ENCODE measurements at regions not wholly inside any gene's neighbourhood (a gene's known extent, or its start where the extent isn't known, plus 50 kb on each side); places are given as distances from the start of the nearest gene placed in this dataset.

- no peaks in the 10 kb centered on the region for H3K9me3 ChIP-seq (ENCODE audit: control insufficient read depth, insufficient read depth, low read depth, low read length)
- H2AFZ ChIP-seq (ENCODE audit: low read length): no peak overlapping the region
- H3K4me2 ChIP-seq (ENCODE audit: extremely low read depth, insufficient read depth, low read length): no peak overlapping the region
- H4K20me1 ChIP-seq (ENCODE audit: control insufficient read depth, extremely low read depth, insufficient read depth, low read length): no peaks in the 10 kb centered on the region
- peaks cover 30% of the 10 kb centered on the region for H3K79me2 ChIP-seq (ENCODE audit: control insufficient read depth, insufficient read depth, low read length)
- no peak overlapping the region for H3K4me3 ChIP-seq (replicated peaks in 1 of 4; ENCODE audit: control extremely low read depth in 1 of 4, insufficient read depth in 1 of 4, low read depth in 3 of 4, low read length in 4 of 4)
- no peaks in the 10 kb centered on the region for H3K27me3 ChIP-seq (ENCODE audit: control insufficient read depth, insufficient read depth, low read length)
- no peak overlapping the region for H3K9ac ChIP-seq (ENCODE audit: insufficient read depth, low read length)
- TF ChIP-seq CTCF (conservative IDR thresholded peaks at IDR 0.05 in 1 of 2, IDR thresholded peaks at IDR 0.05 in 1 of 2; ENCODE audit: low read depth in 1 of 2, low read length in 2 of 2): no peak
- no peak for TF ChIP-seq EZH2 (IDR thresholded peaks at IDR 0.05; ENCODE audit: low read length, missing control alignments)
- H3K27ac ChIP-seq (ENCODE audit: insufficient read depth, low read length): no peak overlapping the region
- DNase-seq (ENCODE audit: low read depth in 2 of 2): no peak
- H3K36me3 ChIP-seq (ENCODE audit: control insufficient read depth, insufficient read depth, low read length): no peaks in the 10 kb centered on the region
- no peaks in the 10 kb centered on the region for H3K4me1 ChIP-seq (ENCODE audit: control insufficient read depth, extremely low read depth, insufficient read depth, low read length)
Observed at GRCh38 chr11:8790968-8791367, 108.4 kb downstream of the RPL27A start.

- Histone ChIP-seq H3K27me3 (ENCODE audit: control insufficient read depth, insufficient read depth, low read length) (no peaks in the 10 kb centered on the region), H3K27ac (ENCODE audit: insufficient read depth, low read length) (no peak overlapping the region), H3K4me3 (replicated peaks in 1 of 4; ENCODE audit: control extremely low read depth in 1 of 4, insufficient read depth in 1 of 4, low read depth in 3 of 4, low read length in 4 of 4) (no peak overlapping the region), H3K4me1 (ENCODE audit: control insufficient read depth, extremely low read depth, insufficient read depth, low read length) (no peaks in the 10 kb centered on the region), H3K4me2 (ENCODE audit: extremely low read depth, insufficient read depth, low read length) (no peak overlapping the region), H4K20me1 (ENCODE audit: control insufficient read depth, extremely low read depth, insufficient read depth, low read length) (no peaks in the 10 kb centered on the region), H3K9ac (ENCODE audit: insufficient read depth, low read length) (no peak overlapping the region), H3K36me3 (ENCODE audit: control insufficient read depth, insufficient read depth, low read length) (no peaks in the 10 kb centered on the region), H3K9me3 (ENCODE audit: control insufficient read depth, insufficient read depth, low read depth, low read length) (no peaks in the 10 kb centered on the region), H2AFZ (ENCODE audit: low read length) (no peak overlapping the region), H3K79me2 (ENCODE audit: control insufficient read depth, insufficient read depth, low read length) (peaks cover 25% of the 10 kb centered on the region)
- no peak for TF ChIP-seq CTCF (conservative IDR thresholded peaks at IDR 0.05 in 1 of 2, IDR thresholded peaks at IDR 0.05 in 1 of 2; ENCODE audit: low read depth in 1 of 2, low read length in 2 of 2)
- no peak for TF ChIP-seq EZH2 (IDR thresholded peaks at IDR 0.05; ENCODE audit: low read length, missing control alignments)
- DNase-seq (ENCODE audit: low read depth in 2 of 2): peak in 1 of 2 donors; percentile 62
Observed at GRCh38 chr11:8792710-8793109, 110.1 kb downstream of the RPL27A start.

GRCh38 chr11:8793114-8793777, 110.7 kb downstream of the RPL27A start:
- no peak for TF ChIP-seq EZH2 (IDR thresholded peaks at IDR 0.05; ENCODE audit: low read length, missing control alignments)
- no peak for TF ChIP-seq CTCF (conservative IDR thresholded peaks at IDR 0.05 in 1 of 2, IDR thresholded peaks at IDR 0.05 in 1 of 2; ENCODE audit: low read depth in 1 of 2, low read length in 2 of 2)

More at GRCh38 chr11:8793114-8793777, 110.7 kb downstream of the RPL27A start:
- Histone ChIP-seq H3K4me3 (replicated peaks in 1 of 4; ENCODE audit: control extremely low read depth in 1 of 4, insufficient read depth in 1 of 4, low read depth in 3 of 4, low read length in 4 of 4) (no peak overlapping the region), H3K79me2 (ENCODE audit: control insufficient read depth, insufficient read depth, low read length) (peaks cover 20% of the 10 kb centered on the region), H3K36me3 (ENCODE audit: control insufficient read depth, insufficient read depth, low read length) (no peaks in the 10 kb centered on the region), H3K9me3 (ENCODE audit: control insufficient read depth, insufficient read depth, low read depth, low read length) (no peaks in the 10 kb centered on the region), H2AFZ (ENCODE audit: low read length) (no peak overlapping the region), H3K9ac (ENCODE audit: insufficient read depth, low read length) (no peak overlapping the region), H3K4me2 (ENCODE audit: extremely low read depth, insufficient read depth, low read length) (no peak overlapping the region), H3K27ac (ENCODE audit: insufficient read depth, low read length) (no peak overlapping the region), H4K20me1 (ENCODE audit: control insufficient read depth, extremely low read depth, insufficient read depth, low read length) (no peaks in the 10 kb centered on the region), H3K27me3 (ENCODE audit: control insufficient read depth, insufficient read depth, low read length) (no peaks in the 10 kb centered on the region), H3K4me1 (ENCODE audit: control insufficient read depth, extremely low read depth, insufficient read depth, low read length) (no peaks in the 10 kb centered on the region)
- DNase-seq (ENCODE audit: low read depth in 2 of 2): peak in 1 of 2 donors; percentile 80

Measured in fibroblast of lung (primary cell).